Parathyroid adenoma (tissue), 2 donors: ENCODE measurements at regions not wholly inside any gene's neighbourhood (a gene's known extent, or its start where the extent isn't known, plus 50 kb on each side); places are given as distances from the start of the nearest gene placed in this dataset.
"Not testable (repeated sequence)": the region's sequence is repeated elsewhere in the genome, so short reads cannot be mapped to it uniquely, and the experiment has no call there.

Experiments used
- H2AFZ ChIP-seq: fragments of 300-600 bp; sonication (generic); one replicate; pipeline ENCODE4 v1.7.0; 2017; ENCODE audit warnings: antibody characterized with exemption, mild to moderate bottlenecking
- H3K27ac ChIP-seq: fragments of 300-600 bp; sonication (generic); one replicate; pipeline ENCODE4 v1.7.0; 2017
- H3K27me3 ChIP-seq: fragments of 300-600 bp; sonication (generic); one replicate; pipeline ENCODE4 v1.7.0; 2017; ENCODE audit warnings: low read length; ENCODE audit not compliant: control insufficient read depth, insufficient read depth
- H3K36me3 ChIP-seq: fragments of 300-600 bp; sonication (generic); one replicate; pipeline ENCODE4 v1.7.0; 2017; ENCODE audit warnings: low read length; ENCODE audit not compliant: control insufficient read depth, insufficient read depth
- H3K4me1 ChIP-seq: fragments of 300-600 bp; sonication (generic); one replicate; pipeline ENCODE4 v1.7.0; 2017; ENCODE audit warnings: control low read depth
- H3K4me2 ChIP-seq: fragments of 300-600 bp; sonication (generic); one replicate; pipeline ENCODE4 v1.7.0; 2017; ENCODE audit warnings: low read length
- H3K4me3 ChIP-seq: fragments of 300-600 bp; sonication (generic); one replicate; pipeline ENCODE4 v1.7.0; 2017; ENCODE audit warnings: low read depth, low read length
- H3K79me2 ChIP-seq: fragments of 300-600 bp; sonication (generic); one replicate; pipeline ENCODE4 v1.7.0; 2017; ENCODE audit warnings: control low read depth
- H3K9ac ChIP-seq: fragments of 300-600 bp; sonication (generic); one replicate; pipeline ENCODE4 v1.7.0; 2017; ENCODE audit warnings: mild to moderate bottlenecking
- H3K9me3 ChIP-seq: fragments of 300-600 bp; sonication (generic); one replicate; pipeline ENCODE4 v1.7.0; 2017; ENCODE audit warnings: low read length; ENCODE audit not compliant: control insufficient read depth
- TF ChIP-seq, protein P1 (sequence below): fragments of 300-600 bp; sonication (generic); IDR thresholded peaks from one replicate; pipeline ENCODE4 v1.7.0; 2017; ENCODE audit warnings: antibody characterized with exemption, mild to moderate bottlenecking
- donor health status: primary hyperparathyroidism.

DNA sequence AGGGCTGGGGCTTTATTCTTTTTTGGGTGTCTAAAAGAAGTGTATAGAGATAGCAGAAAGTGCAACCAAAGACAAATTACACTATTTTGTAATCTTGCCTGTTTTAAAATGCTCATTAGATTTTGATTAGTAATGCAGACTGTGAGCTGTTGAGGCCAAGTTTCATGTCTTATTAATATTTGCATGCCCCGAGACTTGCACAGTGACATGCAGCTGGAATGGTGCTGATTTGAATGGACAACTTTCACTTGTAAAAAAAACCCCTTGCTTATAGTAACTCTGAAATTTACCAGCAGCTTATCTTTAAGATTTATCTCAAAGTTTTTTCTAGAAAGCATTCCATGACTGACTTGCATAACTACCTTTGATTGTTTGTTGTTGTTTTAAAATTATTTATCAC lies 835.1 kb upstream of the IGFBP7 start:
- no peak overlapping the region for H3K4me3 ChIP-seq
- H3K36me3 ChIP-seq = no peaks in the 10 kb centered on the region
- TF ChIP-seq, protein P1, sequence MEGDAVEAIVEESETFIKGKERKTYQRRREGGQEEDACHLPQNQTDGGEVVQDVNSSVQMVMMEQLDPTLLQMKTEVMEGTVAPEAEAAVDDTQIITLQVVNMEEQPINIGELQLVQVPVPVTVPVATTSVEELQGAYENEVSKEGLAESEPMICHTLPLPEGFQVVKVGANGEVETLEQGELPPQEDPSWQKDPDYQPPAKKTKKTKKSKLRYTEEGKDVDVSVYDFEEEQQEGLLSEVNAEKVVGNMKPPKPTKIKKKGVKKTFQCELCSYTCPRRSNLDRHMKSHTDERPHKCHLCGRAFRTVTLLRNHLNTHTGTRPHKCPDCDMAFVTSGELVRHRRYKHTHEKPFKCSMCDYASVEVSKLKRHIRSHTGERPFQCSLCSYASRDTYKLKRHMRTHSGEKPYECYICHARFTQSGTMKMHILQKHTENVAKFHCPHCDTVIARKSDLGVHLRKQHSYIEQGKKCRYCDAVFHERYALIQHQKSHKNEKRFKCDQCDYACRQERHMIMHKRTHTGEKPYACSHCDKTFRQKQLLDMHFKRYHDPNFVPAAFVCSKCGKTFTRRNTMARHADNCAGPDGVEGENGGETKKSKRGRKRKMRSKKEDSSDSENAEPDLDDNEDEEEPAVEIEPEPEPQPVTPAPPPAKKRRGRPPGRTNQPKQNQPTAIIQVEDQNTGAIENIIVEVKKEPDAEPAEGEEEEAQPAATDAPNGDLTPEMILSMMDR = no peak
- H2AFZ ChIP-seq = no peak overlapping the region
- H3K27me3 ChIP-seq = no peaks in the 10 kb centered on the region
- no peaks in the 10 kb centered on the region for H3K4me1 ChIP-seq
- no peak overlapping the region for H3K9ac ChIP-seq
- no peaks in the 10 kb centered on the region for H3K9me3 ChIP-seq
- no peak overlapping the region for H3K27ac ChIP-seq
- no peak overlapping the region for H3K4me2 ChIP-seq
- H3K79me2 ChIP-seq = no peaks in the 10 kb centered on the region

DNA sequence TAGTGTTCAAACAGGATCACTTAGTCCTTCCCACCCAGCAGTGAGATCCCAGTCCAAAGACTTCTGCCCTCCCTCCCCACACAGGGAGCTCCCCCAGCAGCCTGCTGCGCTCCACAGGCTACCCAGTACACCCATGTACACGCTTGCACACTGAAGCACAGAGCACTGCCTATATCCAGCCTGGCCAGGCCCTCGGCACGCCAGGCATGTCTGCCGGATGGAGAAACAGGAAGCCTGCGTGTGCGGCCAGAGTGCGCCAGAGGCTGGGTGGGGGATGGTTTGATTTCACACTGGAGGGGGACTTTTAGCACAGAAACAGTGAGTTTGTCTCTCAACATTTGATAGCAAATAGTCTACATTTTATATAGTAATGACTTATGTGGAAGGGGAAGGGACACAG lies 833.5 kb upstream of the IGFBP7 start:
- Histone ChIP-seq H3K27ac (no peak overlapping the region), H3K79me2 (no peaks in the 10 kb centered on the region), H3K9me3 (no peaks in the 10 kb centered on the region), H3K9ac (no peak overlapping the region), H3K4me3 (no peak overlapping the region), H2AFZ (no peak overlapping the region), H3K4me2 (no peak overlapping the region), H3K36me3 (no peaks in the 10 kb centered on the region), H3K27me3 (no peaks in the 10 kb centered on the region), H3K4me1 (no peaks in the 10 kb centered on the region)
- TF ChIP-seq, protein P1 = no peak

DNA sequence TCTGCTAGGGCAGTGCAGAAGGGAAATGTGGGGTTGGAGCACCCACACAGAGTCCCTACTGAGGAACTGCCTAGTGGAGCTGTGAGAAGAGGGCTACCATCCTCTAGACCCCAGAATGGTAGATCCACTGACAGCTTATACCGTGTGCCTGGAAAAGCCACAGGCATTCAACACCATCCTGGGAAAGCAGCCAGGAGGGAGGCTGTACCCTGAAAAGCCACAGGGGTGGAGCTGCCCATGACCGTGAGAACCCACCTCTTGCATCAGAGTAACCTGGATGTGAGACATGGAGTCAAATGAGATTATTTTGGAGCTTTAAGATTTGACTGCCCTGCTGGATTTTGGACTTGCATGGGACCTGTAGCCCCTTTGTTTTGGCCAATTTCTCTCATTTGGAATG lies 827.1 kb upstream of the IGFBP7 start:
- not testable (repeated sequence) for H3K4me1 ChIP-seq, H3K27ac ChIP-seq, H3K4me3 ChIP-seq, H3K27me3 ChIP-seq, H3K79me2 ChIP-seq, H3K36me3 ChIP-seq, H3K4me2 ChIP-seq, H3K9ac ChIP-seq, H3K9me3 ChIP-seq, H2AFZ ChIP-seq

DNA sequence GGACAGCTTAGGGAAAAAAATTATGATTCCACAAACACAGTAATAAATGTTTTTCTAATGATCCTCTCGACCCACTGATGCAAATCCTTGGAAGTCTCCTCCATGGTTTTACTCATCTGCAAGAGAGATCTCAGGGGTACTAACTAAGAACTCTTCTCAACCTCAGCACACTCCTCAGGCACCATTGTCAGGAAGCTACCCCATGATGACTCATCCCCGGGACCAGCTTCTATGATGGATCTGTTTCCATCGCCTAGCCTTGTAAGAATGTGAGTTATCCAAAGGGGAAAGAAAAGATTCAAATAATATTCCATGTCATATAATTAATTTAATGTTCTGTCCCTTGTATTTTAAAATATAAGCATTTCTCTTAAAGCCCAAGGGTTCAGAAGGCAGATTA lies 816.1 kb upstream of the IGFBP7 start:
- H3K4me1 ChIP-seq = no peaks in the 10 kb centered on the region
- no peaks in the 10 kb centered on the region for H3K36me3 ChIP-seq
- H3K27me3 ChIP-seq = no peaks in the 10 kb centered on the region
- H3K27ac ChIP-seq = no peak overlapping the region
- H3K9me3 ChIP-seq = no peaks in the 10 kb centered on the region
- H2AFZ ChIP-seq = no peak overlapping the region
- H3K4me3 ChIP-seq = no peak overlapping the region
- no peaks in the 10 kb centered on the region for H3K79me2 ChIP-seq
- H3K9ac ChIP-seq = no peak overlapping the region
- TF ChIP-seq, protein P1 = no peak
- no peak overlapping the region for H3K4me2 ChIP-seq

DNA sequence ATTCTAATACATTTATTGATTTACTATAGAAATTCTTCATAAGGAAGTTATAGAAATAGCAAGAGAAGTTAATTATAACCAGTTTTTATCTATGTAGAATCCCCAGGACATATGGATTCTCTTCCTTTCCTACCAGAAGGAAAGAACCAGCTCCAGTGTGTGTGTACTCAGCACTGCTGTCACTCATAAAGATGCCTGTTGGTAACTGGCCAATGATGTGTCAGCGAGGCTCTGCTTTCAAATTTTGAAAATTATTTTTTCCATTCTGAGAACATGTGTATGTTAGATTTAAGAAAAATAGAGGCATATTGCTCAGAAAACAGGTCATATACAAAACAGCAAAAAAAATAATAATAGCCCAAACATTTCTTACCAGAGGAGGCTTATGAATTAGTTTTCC lies 814.8 kb upstream of the IGFBP7 start:
- no peaks in the 10 kb centered on the region for H3K9me3 ChIP-seq
- no peaks in the 10 kb centered on the region for H3K27me3 ChIP-seq
- no peak overlapping the region for H3K27ac ChIP-seq
- H3K36me3 ChIP-seq = no peaks in the 10 kb centered on the region
- no peak overlapping the region for H2AFZ ChIP-seq
- TF ChIP-seq, protein P1 = no peak
- H3K9ac ChIP-seq = no peak overlapping the region
- no peaks in the 10 kb centered on the region for H3K4me1 ChIP-seq
- no peak overlapping the region for H3K4me3 ChIP-seq
- H3K79me2 ChIP-seq = no peaks in the 10 kb centered on the region
- no peak overlapping the region for H3K4me2 ChIP-seq
